Fibroblast of villous mesenchyme (primary cell): ENCODE measurements at regions not wholly inside any gene's neighbourhood (a gene's known extent, or its start where the extent isn't known, plus 50 kb on each side); places are given as distances from the start of the nearest gene placed in this dataset.
A peak's percentile ranks its signal among the peaks of the same experiment; 100 is the strongest.

Source experiments
- DNase-seq: peaks from one replicate; pipeline ENCODE4 v3.0.0-alpha.2; 2010; ENCODE audit warnings: low read depth
- H3K4me3 ChIP-seq: 2 replicates; pipeline ENCODE4 v1.5.1; 2011; ENCODE audit warnings: low read depth, mild to moderate bottlenecking, low read length
- TF ChIP-seq, protein P1 (sequence below): IDR thresholded peaks from 2 replicates; pipeline ENCODE4 v1.5.1; 2012; ENCODE audit warnings: low read depth, mild to moderate bottlenecking, low read length; ENCODE audit not compliant: insufficient read depth

GRCh38 chr2:216799873-216800431, 59.9 kb downstream of the TNP1 start:
- DNase-seq: peak; percentile 78
- H3K4me3 ChIP-seq: no peak overlapping the region
- TF ChIP-seq, protein P1, sequence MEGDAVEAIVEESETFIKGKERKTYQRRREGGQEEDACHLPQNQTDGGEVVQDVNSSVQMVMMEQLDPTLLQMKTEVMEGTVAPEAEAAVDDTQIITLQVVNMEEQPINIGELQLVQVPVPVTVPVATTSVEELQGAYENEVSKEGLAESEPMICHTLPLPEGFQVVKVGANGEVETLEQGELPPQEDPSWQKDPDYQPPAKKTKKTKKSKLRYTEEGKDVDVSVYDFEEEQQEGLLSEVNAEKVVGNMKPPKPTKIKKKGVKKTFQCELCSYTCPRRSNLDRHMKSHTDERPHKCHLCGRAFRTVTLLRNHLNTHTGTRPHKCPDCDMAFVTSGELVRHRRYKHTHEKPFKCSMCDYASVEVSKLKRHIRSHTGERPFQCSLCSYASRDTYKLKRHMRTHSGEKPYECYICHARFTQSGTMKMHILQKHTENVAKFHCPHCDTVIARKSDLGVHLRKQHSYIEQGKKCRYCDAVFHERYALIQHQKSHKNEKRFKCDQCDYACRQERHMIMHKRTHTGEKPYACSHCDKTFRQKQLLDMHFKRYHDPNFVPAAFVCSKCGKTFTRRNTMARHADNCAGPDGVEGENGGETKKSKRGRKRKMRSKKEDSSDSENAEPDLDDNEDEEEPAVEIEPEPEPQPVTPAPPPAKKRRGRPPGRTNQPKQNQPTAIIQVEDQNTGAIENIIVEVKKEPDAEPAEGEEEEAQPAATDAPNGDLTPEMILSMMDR: no peak

GRCh38 chr2:216796115-216796840, 63.6 kb downstream of the TNP1 start:
- TF ChIP-seq, protein P1: no peak
- DNase-seq: peak; percentile 25
- H3K4me3 ChIP-seq: no peak overlapping the region

- DNase-seq: peak; percentile 48
- TF ChIP-seq, protein P1: no peak
- no peak overlapping the region for H3K4me3 ChIP-seq
Measured at GRCh38 chr2:216793386-216793785, 66.5 kb downstream of the TNP1 start.

GRCh38 chr2:216792222-216793021, 67.4 kb downstream of the TNP1 start:
- no peak overlapping the region for H3K4me3 ChIP-seq
- peak; percentile 49 for DNase-seq
- TF ChIP-seq, protein P1: no peak

DNA sequence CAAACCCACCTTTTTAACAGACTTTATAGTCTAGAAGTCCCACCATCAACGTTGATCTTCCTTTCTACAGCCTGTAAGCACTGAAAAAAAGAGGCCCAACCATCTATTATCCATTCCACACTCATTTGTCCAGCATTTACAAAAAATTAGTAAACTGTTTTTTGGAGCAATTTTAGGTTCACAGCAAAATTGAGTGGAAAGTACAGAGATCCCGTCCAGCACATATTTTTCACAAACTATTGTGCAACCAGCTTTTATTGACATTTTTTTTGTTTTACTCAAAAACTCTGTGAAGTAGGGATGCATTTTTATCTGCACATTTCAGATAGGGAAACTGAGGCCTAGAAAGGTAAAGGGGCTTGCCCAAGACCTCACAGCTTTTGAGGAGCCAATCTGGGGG, 68.6 kb downstream of the TNP1 start:
- TF ChIP-seq, protein P1: no peak
- peak; percentile 49 for DNase-seq
- H3K4me3 ChIP-seq: no peak overlapping the region

DNA sequence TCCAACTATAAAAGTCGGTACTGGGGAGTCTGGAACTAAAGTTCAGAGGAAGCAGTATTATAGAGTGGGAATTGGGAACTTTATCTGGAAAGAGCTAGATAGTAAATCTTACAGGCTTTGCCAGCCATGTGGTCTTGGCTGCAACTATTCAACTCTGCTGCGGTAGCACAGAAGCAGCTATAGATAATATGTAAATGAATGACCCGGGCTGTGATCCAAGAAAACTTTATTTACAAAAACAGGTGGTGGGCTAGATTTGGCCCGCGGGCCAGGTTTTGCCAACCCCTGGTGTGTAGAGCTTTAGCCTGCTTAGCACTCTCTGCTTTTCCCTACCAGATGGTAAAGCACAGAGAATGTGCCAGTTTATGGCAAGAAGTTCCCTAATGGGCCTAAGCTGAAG, 70.8 kb downstream of the TNP1 start:
- peak; percentile 31 for DNase-seq
- TF ChIP-seq, protein P1: no peak
- H3K4me3 ChIP-seq: no peak overlapping the region
